PC-9 (cell line): ENCODE measurements at regions not wholly inside any gene's neighbourhood (a gene's known extent, or its start where the extent isn't known, plus 50 kb on each side); places are given as distances from the start of the nearest gene placed in this dataset.
"Not testable (repeated sequence)": the region's sequence is repeated elsewhere in the genome, so short reads cannot be mapped to it uniquely, and the experiment has no call there.

Experiments used
- BruUV-seq: library from RNA; stranded (reverse); fragments of 400-500 nt; replicated peaks from 2 replicates; lab custom pipeline; 2021; lab: Mats Ljungman, UMichigan
- CTCF ChIA-PET: fragments of 300-600 bp; sonication (Branson Sonifier 250); formaldehyde crosslinking; loops from one replicate; lab custom pipeline; 2022; ENCODE audit warnings: antibody characterized with exemption; lab: Charles Lee
- POLR2A ChIA-PET: fragments of 300-600 bp; sonication (Branson Sonifier 250); formaldehyde crosslinking; loops from one replicate; lab custom pipeline; 2022; ENCODE audit warnings: antibody characterized with exemption; ENCODE audit not compliant: unreplicated experiment; lab: Charles Lee
- DNase-seq, 2 experiments: peaks; one replicate each; pipeline versions ENCODE4 v3.0.0 to v3.0.0-alpha.2; 2015 to 2022; ENCODE audit warnings: mixed read lengths in 1 of 2
- H2AFZ ChIP-seq: fragments of 200-600 bp; sonication (generic); 2 replicates; pipeline ENCODE4 v1.8.1; 2017; ENCODE audit warnings: antibody characterized with exemption
- H3F3A ChIP-seq: fragments of 200-600 bp; sonication (generic); 2 replicates; pipeline ENCODE4 v1.8.1; 2017; ENCODE audit warnings: antibody characterized with exemption, mild to moderate bottlenecking, low read depth; ENCODE audit not compliant: insufficient read depth
- H3K27ac ChIP-seq: fragments of 200-600 bp; sonication (generic); 2 replicates; pipeline ENCODE4 v1.6.1; 2016; ENCODE audit warnings: mixed run types
- H3K27me3 ChIP-seq: fragments of 200-600 bp; sonication (generic); 2 replicates; pipeline ENCODE4 v1.6.1; 2016; ENCODE audit warnings: low read depth, mixed run types; ENCODE audit not compliant: insufficient read depth
- H3K36me3 ChIP-seq: fragments of 200-600 bp; sonication (generic); 2 replicates; pipeline ENCODE4 v1.6.1; 2016; ENCODE audit warnings: low read depth, mixed run types
- H3K4me1 ChIP-seq: fragments of 200-600 bp; sonication (generic); replicated peaks from 2 replicates; pipeline ENCODE4 v1.6.1; 2016; ENCODE audit warnings: mixed run types; ENCODE audit not compliant: insufficient read depth
- H3K4me2 ChIP-seq: fragments of 200-600 bp; sonication (generic); 2 replicates; pipeline ENCODE4 v1.6.1; 2017; ENCODE audit warnings: mixed run types
- H3K4me3 ChIP-seq: fragments of 200-600 bp; sonication (generic); 2 replicates; pipeline ENCODE4 v1.6.1; 2016; ENCODE audit warnings: mixed run types
- H3K79me2 ChIP-seq: fragments of 200-600 bp; sonication (generic); 2 replicates; pipeline ENCODE4 v1.6.1; 2017; ENCODE audit warnings: low read depth, mixed run types
- H3K9me2 ChIP-seq: fragments of 200-600 bp; sonication (generic); 2 replicates; pipeline ENCODE4 v1.8.1; 2017; ENCODE audit warnings: mild to moderate bottlenecking; ENCODE audit not compliant: insufficient read depth
- H3K9me3 ChIP-seq: fragments of 200-600 bp; sonication (generic); 2 replicates; pipeline ENCODE4 v1.8.1; 2016; ENCODE audit warnings: low read depth; ENCODE audit not compliant: insufficient read depth
- H4K20me1 ChIP-seq: fragments of 200-600 bp; sonication (generic); 2 replicates; pipeline ENCODE4 v1.8.1; 2017; ENCODE audit not compliant: insufficient read depth
- CTCF ChIP-seq: fragments of 200-600 bp; sonication (generic); conservative IDR thresholded peaks from 2 replicates; pipeline ENCODE4 v1.6.1; 2017; ENCODE audit warnings: mixed run types, antibody characterized with exemption, mild to moderate bottlenecking, moderate library complexity
- EZH2 ChIP-seq: fragments of 200-600 bp; sonication (generic); IDR thresholded peaks from 2 replicates; pipeline ENCODE4 v1.8.0; 2017; ENCODE audit warnings: antibody characterized with exemption, low read depth
- intact Hi-C: fragments of 100-400 bp; cut with micrococcal nuclease; formaldehyde crosslinking; loops from one replicate; pipeline ENCODE4 v1.10.0; 2022; ENCODE audit not compliant: unreplicated experiment

- no peak for TF ChIP-seq CTCF
- no peak for TF ChIP-seq EZH2
- Histone ChIP-seq H3K9me3 (no peaks in the 10 kb centered on the region), H3K4me3 (no peak overlapping the region), H3K79me2 (no peaks in the 10 kb centered on the region), H4K20me1 (no peaks in the 10 kb centered on the region), H3K36me3 (no peaks in the 10 kb centered on the region), H3K27me3 (no peaks in the 10 kb centered on the region), H3K9me2 (no peaks in the 10 kb centered on the region), H3K4me2 (no peak overlapping the region), H3K27ac (no peak overlapping the region), H2AFZ (no peak overlapping the region), H3F3A (no peaks in the 10 kb centered on the region), H3K4me1 (no peaks in the 10 kb centered on the region)
- no TSS peak for BruUV-seq
- CTCF ChIA-PET = no interaction called here
- DNase-seq = no peak
- intact Hi-C loops = no loop called here
- POLR2A ChIA-PET = no interaction called here
Measured at GRCh38 chr4:45283352-45283751, 557.0 kb upstream of the GNPDA2 start.

- no peak overlapping the region for H3K27ac ChIP-seq
- no peaks in the 10 kb centered on the region for H3F3A ChIP-seq
- H3K4me1 ChIP-seq = no peaks in the 10 kb centered on the region
- BruUV-seq = no TSS peak
- H4K20me1 ChIP-seq = no peaks in the 10 kb centered on the region
- no peak for DNase-seq
- intact Hi-C loops = no loop called here
- TF ChIP-seq EZH2 (no peak), CTCF (no peak)
- H3K27me3 ChIP-seq = no peaks in the 10 kb centered on the region
- H3K4me3 ChIP-seq = no peak overlapping the region
- H3K79me2 ChIP-seq = no peaks in the 10 kb centered on the region
- ChIA-PET POLR2A (no interaction called here), CTCF (no interaction called here)
- no peak overlapping the region for H3K4me2 ChIP-seq
- no peaks in the 10 kb centered on the region for H3K36me3 ChIP-seq
- no peaks in the 10 kb centered on the region for H3K9me2 ChIP-seq
- no peaks in the 10 kb centered on the region for H3K9me3 ChIP-seq
- H2AFZ ChIP-seq = no peak overlapping the region
Measured at GRCh38 chr4:45280121-45280520, 553.8 kb upstream of the GNPDA2 start.

- Histone ChIP-seq H3F3A (no peaks in the 10 kb centered on the region), H4K20me1 (no peaks in the 10 kb centered on the region), H3K27me3 (no peaks in the 10 kb centered on the region), H3K4me2 (no peak overlapping the region), H3K27ac (no peak overlapping the region), H3K9me2 (no peaks in the 10 kb centered on the region), H3K9me3 (no peaks in the 10 kb centered on the region), H3K36me3 (no peaks in the 10 kb centered on the region), H3K79me2 (no peaks in the 10 kb centered on the region), H2AFZ (no peak overlapping the region), H3K4me3 (no peak overlapping the region), H3K4me1 (no peaks in the 10 kb centered on the region)
- no peak for DNase-seq
- CTCF ChIA-PET = no interaction called here
- intact Hi-C loops = no loop called here
- POLR2A ChIA-PET = no interaction called here
- no TSS peak for BruUV-seq
- no peak for TF ChIP-seq EZH2
- no peak for TF ChIP-seq CTCF
Measured at GRCh38 chr4:45275862-45276261, 549.5 kb upstream of the GNPDA2 start.

- intact Hi-C loops, H3K4me1 ChIP-seq, H3K36me3 ChIP-seq, H3K27me3 ChIP-seq, H3K4me2 ChIP-seq, H3K4me3 ChIP-seq, H2AFZ ChIP-seq, H3K27ac ChIP-seq, H3K9me3 ChIP-seq, H4K20me1 ChIP-seq, H3K79me2 ChIP-seq, BruUV-seq, H3K9me2 ChIP-seq, DNase-seq, CTCF ChIA-PET, POLR2A ChIA-PET, H3F3A ChIP-seq: not testable (repeated sequence)
Measured at GRCh38 chr4:45248106-45248505, 521.8 kb upstream of the GNPDA2 start.
